WTC11 (cell line): ENCODE measurements at regions not wholly inside any gene's neighbourhood (a gene's known extent, or its start where the extent isn't known, plus 50 kb on each side); places are given as distances from the start of the nearest gene placed in this dataset.
A peak's percentile ranks its signal among the peaks of the same experiment; 100 is the strongest.

Experiments
- ATAC-seq: fragments of 200-7000 bp; cut with Tn5 transposase; 2 replicates; pipeline ENCODE4 v1.10.0; 2021; ENCODE audit warnings: mild to moderate bottlenecking, moderate library complexity
- CTCF ChIA-PET: fragments of 300-600 bp; sonication (Branson Sonifier 250); formaldehyde crosslinking; loops from one replicate; lab custom pipeline; 2021; ENCODE audit warnings: antibody characterized with exemption; lab: Charles Lee
- POLR2A ChIA-PET: fragments of 350-600 bp; sonication (Branson Sonifier 250); formaldehyde crosslinking; loops from one replicate; lab custom pipeline; 2021; ENCODE audit warnings: antibody characterized with exemption; lab: Charles Lee
- DNase-seq: peaks from one replicate; pipeline ENCODE4 v3.0.0; 2021; ENCODE audit warnings: low spot score
- H3K27ac Mint-ChIP-seq: 2 replicates; pipeline ENCODE4 v1.8.0; 2021; ENCODE audit warnings: mixed read lengths
- H3K27me3 Mint-ChIP-seq: 2 replicates; pipeline ENCODE4 v1.8.0; 2021; ENCODE audit warnings: low read depth, mild to moderate bottlenecking, moderate library complexity, mixed read lengths
- H3K36me3 Mint-ChIP-seq: 2 replicates; pipeline ENCODE4 v1.8.0; 2021; ENCODE audit warnings: mixed read lengths
- H3K4me1 Mint-ChIP-seq: 2 replicates; pipeline ENCODE4 v1.8.0; 2022; ENCODE audit warnings: mixed read lengths
- H3K4me3 Mint-ChIP-seq: 2 replicates; pipeline ENCODE4 v1.8.0; 2021; ENCODE audit warnings: mild to moderate bottlenecking, moderate library complexity, mixed read lengths
- H3K9me3 Mint-ChIP-seq: 2 replicates; pipeline ENCODE4 v1.8.0; 2021; ENCODE audit warnings: mixed read lengths
- ATF1 ChIP-seq: sonication (generic); formaldehyde crosslinking; IDR thresholded peaks from 2 replicates; pipeline ENCODE4 v1.8.1; 2023; ENCODE audit warnings: mild to moderate bottlenecking, moderate library complexity, missing genetic modification reagents
- ELF4 ChIP-seq: sonication (generic); formaldehyde crosslinking; IDR thresholded peaks from 2 replicates; pipeline ENCODE4 v1.8.1; 2022; ENCODE audit warnings: low read depth, mild to moderate bottlenecking, moderate library complexity, missing genetic modification reagents
- ETV6 ChIP-seq: sonication (generic); formaldehyde crosslinking; IDR thresholded peaks from 2 replicates; pipeline ENCODE4 v1.8.1; 2022; ENCODE audit warnings: mild to moderate bottlenecking, missing genetic modification reagents
- FOXK1 ChIP-seq: sonication (generic); formaldehyde crosslinking; IDR thresholded peaks from 2 replicates; pipeline ENCODE4 v1.8.0; 2022; ENCODE audit warnings: mild to moderate bottlenecking, moderate library complexity, missing genetic modification reagents
- GRHL2 ChIP-seq: fragments of 250-450 bp; sonication (Bioruptor Pico); IDR thresholded peaks from 2 replicates; pipeline ENCODE4 v1.8.0; 2022; ENCODE audit warnings: mild to moderate bottlenecking, moderate library complexity; ENCODE audit not compliant: insufficient replicate concordance, severe bottlenecking
- HMGA2 ChIP-seq: fragments of 250-450 bp; sonication (Bioruptor Pico); IDR thresholded peaks from 2 replicates; pipeline ENCODE4 v1.4.0; 2021; ENCODE audit warnings: mild to moderate bottlenecking, moderate library complexity
- HMGXB4 ChIP-seq: sonication (generic); formaldehyde crosslinking; IDR thresholded peaks from 2 replicates; pipeline ENCODE4 v1.8.1; 2023; ENCODE audit warnings: mild to moderate bottlenecking, moderate library complexity, missing genetic modification reagents
- IRF2 ChIP-seq: sonication (generic); formaldehyde crosslinking; IDR thresholded peaks from 2 replicates; pipeline ENCODE4 v1.8.0; 2022; ENCODE audit warnings: low read depth, missing genetic modification reagents, borderline replicate concordance
- KAT7 ChIP-seq: sonication (generic); formaldehyde crosslinking; IDR thresholded peaks from 2 replicates; pipeline ENCODE4 v1.8.1; 2023; ENCODE audit warnings: missing genetic modification reagents, mild to moderate bottlenecking, borderline replicate concordance
- MXD4 ChIP-seq: fragments of 250-450 bp; sonication (Bioruptor Pico); IDR thresholded peaks from 2 replicates; pipeline ENCODE4 v1.8.0; 2021; ENCODE audit warnings: mild to moderate bottlenecking, moderate library complexity, borderline replicate concordance
- MYBL2 ChIP-seq: sonication (generic); formaldehyde crosslinking; IDR thresholded peaks from 2 replicates; pipeline ENCODE4 v1.8.1; 2023; ENCODE audit warnings: mild to moderate bottlenecking, moderate library complexity, missing genetic modification reagents
- NR3C1 ChIP-seq: sonication (generic); formaldehyde crosslinking; conservative IDR thresholded peaks from 2 replicates; pipeline ENCODE4 v1.8.1; 2023; ENCODE audit warnings: low read depth, mild to moderate bottlenecking, missing genetic modification reagents
- PRRX2 ChIP-seq: fragments of 250-450 bp; sonication (Bioruptor Pico); IDR thresholded peaks from 2 replicates; pipeline ENCODE4 v1.8.0; 2021; ENCODE audit warnings: mild to moderate bottlenecking
- SMAD3 ChIP-seq: sonication (generic); formaldehyde crosslinking; IDR thresholded peaks from 2 replicates; pipeline ENCODE4 v1.8.0; 2022; ENCODE audit warnings: missing genetic modification reagents, mild to moderate bottlenecking, borderline replicate concordance
- TCF7 ChIP-seq: sonication (generic); formaldehyde crosslinking; IDR thresholded peaks from 2 replicates; pipeline ENCODE4 v1.8.0; 2022; ENCODE audit warnings: mild to moderate bottlenecking, low read depth, missing genetic modification reagents, moderate library complexity
- TP53 ChIP-seq: sonication (generic); formaldehyde crosslinking; IDR thresholded peaks from 2 replicates; pipeline ENCODE4 v1.8.1; 2023; ENCODE audit warnings: mild to moderate bottlenecking, missing genetic modification reagents
- ZBTB43 ChIP-seq: sonication (generic); formaldehyde crosslinking; IDR thresholded peaks from 2 replicates; pipeline ENCODE4 v1.8.1; 2023; ENCODE audit warnings: mild to moderate bottlenecking, missing genetic modification reagents
- ZNF317 ChIP-seq: sonication (generic); formaldehyde crosslinking; IDR thresholded peaks from 2 replicates; pipeline ENCODE4 v1.8.1; 2023; ENCODE audit warnings: low read depth, mild to moderate bottlenecking, moderate library complexity, missing genetic modification reagents, borderline replicate concordance
- ZNF416 ChIP-seq: fragments of 250-450 bp; sonication (Bioruptor Pico); IDR thresholded peaks from 2 replicates; pipeline ENCODE4 v1.9.0; 2021; ENCODE audit warnings: mild to moderate bottlenecking, inconsistent platforms
- ZNF423 ChIP-seq: fragments of 250-450 bp; sonication (Bioruptor Pico); IDR thresholded peaks from 2 replicates; pipeline ENCODE4 v2.1.2; 2022; ENCODE audit warnings: mild to moderate bottlenecking, moderate library complexity
- ZNF671 ChIP-seq: fragments of 250-450 bp; sonication (Bioruptor Pico); IDR thresholded peaks from 2 replicates; pipeline ENCODE4 v1.8.0; 2021; ENCODE audit warnings: mild to moderate bottlenecking
- TF ChIP-seq, protein P1 (sequence below): sonication (generic); formaldehyde crosslinking; IDR thresholded peaks from 2 replicates; pipeline ENCODE4 v1.8.0; 2022; ENCODE audit warnings: missing genetic modification reagents
- TF ChIP-seq, protein P2 (sequence below): fragments of 250-450 bp; sonication (Bioruptor Pico); IDR thresholded peaks from 2 replicates; pipeline ENCODE4 v2.1.2; 2022; ENCODE audit warnings: mild to moderate bottlenecking, moderate library complexity
- TF ChIP-seq, protein P3 (sequence below): sonication (generic); formaldehyde crosslinking; conservative IDR thresholded peaks from 2 replicates; pipeline ENCODE4 v1.8.1; 2022; ENCODE audit warnings: mild to moderate bottlenecking, missing genetic modification reagents
- TF ChIP-seq, protein P4 (sequence below): sonication (generic); formaldehyde crosslinking; conservative IDR thresholded peaks from 2 replicates; pipeline ENCODE4 v1.8.1; 2023; ENCODE audit warnings: mild to moderate bottlenecking, low read depth, missing genetic modification reagents, moderate library complexity

DNA sequence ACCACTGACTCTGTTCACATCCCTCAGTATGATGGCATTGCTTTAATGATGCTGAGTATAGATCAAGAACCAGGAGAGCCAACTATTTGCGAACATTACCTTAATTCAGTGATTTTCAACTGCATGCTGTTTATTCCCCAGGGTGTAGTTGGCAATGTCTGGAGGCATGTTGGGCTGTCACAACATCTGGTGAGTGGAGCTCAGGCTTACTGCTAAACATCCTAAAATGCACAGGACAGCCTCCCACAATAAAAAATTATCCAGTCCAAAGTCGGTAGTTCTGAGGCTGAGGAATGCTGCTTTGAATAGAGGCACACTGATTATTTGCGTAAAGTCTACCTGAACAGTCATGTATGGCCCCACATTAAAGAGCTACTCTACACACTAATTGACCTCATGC lies 94.8 kb upstream of the OPRM1 start:
- Mint-ChIP-seq H3K4me1 (peaks cover 23% of the 10 kb centered on the region), H3K27ac (no peak overlapping the region), H3K4me3 (no peak overlapping the region), H3K9me3 (peaks cover 9% of the 10 kb centered on the region), H3K27me3 (no peaks in the 10 kb centered on the region), H3K36me3 (no peaks in the 10 kb centered on the region)
- DNase-seq (no peak), ATAC-seq (peak; percentile 72)
- TF ChIP-seq SMAD3 (CRISPR knock-in tag) (no peak), ZNF671 (no peak), NR3C1 (CRISPR knock-in tag) (no peak), ETV6 (CRISPR knock-in tag) (no peak), ELF4 (CRISPR knock-in tag) (no peak), PRRX2 (no peak), GRHL2 (CRISPR knock-in tag) (no peak), TP53 (no peak), FOXK1 (CRISPR knock-in tag) (no peak), MYBL2 (CRISPR knock-in tag) (no peak), ZNF416 (no peak), TCF7 (CRISPR knock-in tag) (no peak), IRF2 (CRISPR knock-in tag) (no peak), ATF1 (CRISPR knock-in tag) (no peak), MXD4 (CRISPR knock-in tag) (no peak), ZNF317 (CRISPR knock-in tag) (no peak)
- TF ChIP-seq, protein P1, sequence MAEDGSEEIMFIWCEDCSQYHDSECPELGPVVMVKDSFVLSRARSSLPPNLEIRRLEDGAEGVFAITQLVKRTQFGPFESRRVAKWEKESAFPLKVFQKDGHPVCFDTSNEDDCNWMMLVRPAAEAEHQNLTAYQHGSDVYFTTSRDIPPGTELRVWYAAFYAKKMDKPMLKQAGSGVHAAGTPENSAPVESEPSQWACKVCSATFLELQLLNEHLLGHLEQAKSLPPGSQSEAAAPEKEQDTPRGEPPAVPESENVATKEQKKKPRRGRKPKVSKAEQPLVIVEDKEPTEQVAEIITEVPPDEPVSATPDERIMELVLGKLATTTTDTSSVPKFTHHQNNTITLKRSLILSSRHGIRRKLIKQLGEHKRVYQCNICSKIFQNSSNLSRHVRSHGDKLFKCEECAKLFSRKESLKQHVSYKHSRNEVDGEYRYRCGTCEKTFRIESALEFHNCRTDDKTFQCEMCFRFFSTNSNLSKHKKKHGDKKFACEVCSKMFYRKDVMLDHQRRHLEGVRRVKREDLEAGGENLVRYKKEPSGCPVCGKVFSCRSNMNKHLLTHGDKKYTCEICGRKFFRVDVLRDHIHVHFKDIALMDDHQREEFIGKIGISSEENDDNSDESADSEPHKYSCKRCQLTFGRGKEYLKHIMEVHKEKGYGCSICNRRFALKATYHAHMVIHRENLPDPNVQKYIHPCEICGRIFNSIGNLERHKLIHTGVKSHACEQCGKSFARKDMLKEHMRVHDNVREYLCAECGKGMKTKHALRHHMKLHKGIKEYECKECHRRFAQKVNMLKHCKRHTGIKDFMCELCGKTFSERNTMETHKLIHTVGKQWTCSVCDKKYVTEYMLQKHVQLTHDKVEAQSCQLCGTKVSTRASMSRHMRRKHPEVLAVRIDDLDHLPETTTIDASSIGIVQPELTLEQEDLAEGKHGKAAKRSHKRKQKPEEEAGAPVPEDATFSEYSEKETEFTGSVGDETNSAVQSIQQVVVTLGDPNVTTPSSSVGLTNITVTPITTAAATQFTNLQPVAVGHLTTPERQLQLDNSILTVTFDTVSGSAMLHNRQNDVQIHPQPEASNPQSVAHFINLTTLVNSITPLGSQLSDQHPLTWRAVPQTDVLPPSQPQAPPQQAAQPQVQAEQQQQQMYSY (CRISPR knock-in tag): no peak
- TF ChIP-seq, protein P2, sequence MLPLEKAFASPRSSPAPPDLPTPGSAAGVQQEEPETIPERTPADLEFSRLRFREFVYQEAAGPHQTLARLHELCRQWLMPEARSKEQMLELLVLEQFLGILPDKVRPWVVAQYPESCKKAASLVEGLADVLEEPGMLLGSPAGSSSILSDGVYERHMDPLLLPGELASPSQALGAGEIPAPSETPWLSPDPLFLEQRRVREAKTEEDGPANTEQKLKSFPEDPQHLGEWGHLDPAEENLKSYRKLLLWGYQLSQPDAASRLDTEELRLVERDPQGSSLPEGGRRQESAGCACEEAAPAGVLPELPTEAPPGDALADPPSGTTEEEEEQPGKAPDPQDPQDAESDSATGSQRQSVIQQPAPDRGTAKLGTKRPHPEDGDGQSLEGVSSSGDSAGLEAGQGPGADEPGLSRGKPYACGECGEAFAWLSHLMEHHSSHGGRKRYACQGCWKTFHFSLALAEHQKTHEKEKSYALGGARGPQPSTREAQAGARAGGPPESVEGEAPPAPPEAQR (CRISPR knock-in tag): no peak
- TF ChIP-seq, protein P3, sequence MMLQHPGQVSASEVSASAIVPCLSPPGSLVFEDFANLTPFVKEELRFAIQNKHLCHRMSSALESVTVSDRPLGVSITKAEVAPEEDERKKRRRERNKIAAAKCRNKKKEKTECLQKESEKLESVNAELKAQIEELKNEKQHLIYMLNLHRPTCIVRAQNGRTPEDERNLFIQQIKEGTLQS (CRISPR knock-in tag): no peak
- POLR2A ChIA-PET: no interaction called here
- CTCF ChIA-PET: interaction anchor here (0.9 to 1.0 kb wide), 2 partner anchors 19 to 130 kb away, joined by 3 to 4 read pairs; no protein-coding TSS in a partner anchor

DNA sequence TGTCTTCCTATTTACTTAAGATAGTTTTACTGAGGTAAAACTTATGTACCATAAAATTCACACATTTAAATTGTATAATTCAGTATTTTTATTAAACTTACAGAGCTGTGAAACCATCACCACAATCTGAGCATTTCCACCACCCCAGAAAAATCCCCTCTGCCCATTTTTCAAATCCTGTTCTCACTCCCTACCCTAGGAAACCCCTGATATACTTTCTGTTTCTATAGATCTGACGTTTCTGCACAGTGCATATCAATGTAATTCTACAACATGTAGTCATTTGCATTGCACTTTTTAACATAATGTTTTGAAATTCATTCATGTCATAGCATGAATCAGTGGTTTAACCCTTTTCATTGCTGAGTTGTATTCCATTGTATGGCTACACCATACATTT lies 96.7 kb upstream of the OPRM1 start:
- ChIA-PET CTCF (no interaction called here), POLR2A (no interaction called here)
- no peaks in the 10 kb centered on the region for H3K27me3 Mint-ChIP-seq
- ATAC-seq: no peak
- TF ChIP-seq, protein P4, sequence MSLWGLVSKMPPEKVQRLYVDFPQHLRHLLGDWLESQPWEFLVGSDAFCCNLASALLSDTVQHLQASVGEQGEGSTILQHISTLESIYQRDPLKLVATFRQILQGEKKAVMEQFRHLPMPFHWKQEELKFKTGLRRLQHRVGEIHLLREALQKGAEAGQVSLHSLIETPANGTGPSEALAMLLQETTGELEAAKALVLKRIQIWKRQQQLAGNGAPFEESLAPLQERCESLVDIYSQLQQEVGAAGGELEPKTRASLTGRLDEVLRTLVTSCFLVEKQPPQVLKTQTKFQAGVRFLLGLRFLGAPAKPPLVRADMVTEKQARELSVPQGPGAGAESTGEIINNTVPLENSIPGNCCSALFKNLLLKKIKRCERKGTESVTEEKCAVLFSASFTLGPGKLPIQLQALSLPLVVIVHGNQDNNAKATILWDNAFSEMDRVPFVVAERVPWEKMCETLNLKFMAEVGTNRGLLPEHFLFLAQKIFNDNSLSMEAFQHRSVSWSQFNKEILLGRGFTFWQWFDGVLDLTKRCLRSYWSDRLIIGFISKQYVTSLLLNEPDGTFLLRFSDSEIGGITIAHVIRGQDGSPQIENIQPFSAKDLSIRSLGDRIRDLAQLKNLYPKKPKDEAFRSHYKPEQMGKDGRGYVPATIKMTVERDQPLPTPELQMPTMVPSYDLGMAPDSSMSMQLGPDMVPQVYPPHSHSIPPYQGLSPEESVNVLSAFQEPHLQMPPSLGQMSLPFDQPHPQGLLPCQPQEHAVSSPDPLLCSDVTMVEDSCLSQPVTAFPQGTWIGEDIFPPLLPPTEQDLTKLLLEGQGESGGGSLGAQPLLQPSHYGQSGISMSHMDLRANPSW (CRISPR knock-in tag): no peak
- TF ChIP-seq ZNF423 (CRISPR knock-in tag) (no peak), HMGA2 (CRISPR knock-in tag) (no peak), KAT7 (CRISPR knock-in tag) (no peak), HMGXB4 (CRISPR knock-in tag) (no peak), ELF4 (CRISPR knock-in tag) (no peak), ZBTB43 (CRISPR knock-in tag) (no peak), ZNF671 (no peak)
- TF ChIP-seq, all 79 proteins: peak for 0
- Mint-ChIP-seq H3K9me3 (peaks cover 9% of the 10 kb centered on the region), H3K4me1 (peaks cover 18% of the 10 kb centered on the region), H3K36me3 (no peaks in the 10 kb centered on the region), H3K4me3 (no peak overlapping the region), H3K27ac (no peak overlapping the region)
- DNase-seq: no peak
